ENCODE measurements at regions not wholly inside any gene's neighbourhood (a gene's known extent, or its start where the extent isn't known, plus 50 kb on each side); places are given as distances from the start of the nearest gene placed in this dataset.

GRCh38 chr7:10889266-10889898, 84.3 kb upstream of the PHF14 start:
- peak; percentile 21 for DNase-seq (ENCODE audit: low read depth)

DNA sequence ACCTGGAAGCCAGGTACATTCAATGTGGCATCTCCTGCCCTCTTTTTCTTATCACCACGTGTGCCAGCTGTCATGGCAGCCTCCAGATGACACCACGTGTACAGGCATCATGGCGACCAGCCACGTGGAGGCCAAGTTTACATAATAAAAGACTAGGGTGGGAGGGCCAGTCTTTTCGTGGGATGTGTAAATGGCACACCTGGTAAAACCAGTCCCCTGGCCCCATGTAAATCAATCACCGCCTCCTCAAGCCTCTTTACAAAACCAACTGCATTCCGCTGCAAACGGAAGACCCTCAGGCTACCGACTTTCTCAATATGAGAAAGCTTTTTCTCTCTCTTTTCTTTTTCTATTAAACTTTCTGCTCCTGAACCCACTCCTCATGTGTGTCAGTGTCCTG, 65.1 kb upstream of the PHF14 start:
- DNase-seq (ENCODE audit: low read depth), result no peak

DNA sequence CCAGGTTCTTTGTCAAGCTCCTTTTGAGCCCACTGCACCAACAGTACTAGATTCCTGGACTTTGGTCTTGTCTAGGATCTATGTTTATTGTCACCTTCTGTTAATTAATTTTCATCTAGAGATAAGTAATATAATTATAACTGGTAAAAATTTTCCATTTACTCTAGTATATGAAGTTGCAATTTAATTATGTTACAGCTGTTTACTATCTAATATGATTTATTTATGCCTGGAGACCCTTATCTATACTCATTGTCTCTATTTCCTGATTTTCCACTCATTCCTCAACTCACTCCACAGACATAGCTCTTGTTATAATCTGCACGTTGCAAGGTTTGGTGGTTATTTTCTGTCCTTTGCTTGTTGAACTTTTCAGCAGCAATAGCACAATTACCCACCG, 63.2 kb upstream of the PHF14 start:
- no peak for DNase-seq (ENCODE audit: low read depth)

DNA sequence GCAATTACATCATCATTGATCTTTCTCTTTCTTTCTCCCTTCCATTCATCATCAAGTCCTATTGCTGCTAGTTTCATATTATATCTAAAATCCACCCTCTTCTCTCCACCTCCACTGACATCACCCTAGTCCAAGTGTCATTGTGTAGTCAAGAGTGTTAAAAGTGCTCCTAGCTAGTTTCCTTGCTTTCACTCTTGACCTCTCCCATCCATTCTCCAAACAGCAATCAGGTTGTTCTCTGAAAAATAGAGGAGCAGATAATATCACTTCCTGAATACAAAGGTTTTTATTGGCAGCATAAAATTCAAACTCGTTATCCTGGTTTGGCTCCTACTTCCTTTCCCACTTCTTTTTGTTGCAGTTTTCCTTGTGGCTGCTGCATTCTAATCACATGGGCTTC, 61.6 kb upstream of the PHF14 start:
- DNase-seq (ENCODE audit: low read depth), result no peak

GRCh38 chr7:10913457-10913856, 60.2 kb upstream of the PHF14 start:
- no peak for DNase-seq (ENCODE audit: low read depth)

DNA sequence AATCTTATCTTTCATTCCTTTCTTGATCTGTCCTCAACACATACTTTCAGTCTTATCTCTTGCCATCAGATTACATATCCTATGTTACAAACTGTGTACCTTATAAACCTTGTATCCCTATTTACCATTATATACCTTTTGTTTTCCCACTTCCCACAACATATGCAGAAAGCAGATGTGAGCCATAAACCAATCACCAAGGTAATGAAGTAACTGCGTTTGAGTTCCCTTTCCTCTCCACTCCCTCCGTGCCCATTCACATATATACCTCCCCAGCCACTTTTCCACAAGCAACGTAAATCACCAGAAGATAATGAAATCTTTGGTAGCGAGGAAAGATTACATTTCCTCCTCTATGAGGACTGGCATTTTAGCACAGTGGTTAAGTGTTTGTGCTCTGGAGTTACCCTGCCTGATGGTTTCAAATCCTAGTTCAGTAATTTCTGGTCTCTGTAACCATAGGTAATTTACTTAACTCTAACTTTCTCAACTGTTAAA, 55.5 kb upstream of the PHF14 start:
- DNase-seq (ENCODE audit: low read depth), result no peak

GRCh38 chr7:10919923-10920322, 53.7 kb upstream of the PHF14 start:
- DNase-seq (ENCODE audit: low read depth), result no peak
